ENCODE measurements at regions not wholly inside any gene's neighbourhood (a gene's known extent, or its start where the extent isn't known, plus 50 kb on each side); places are given as distances from the start of the nearest gene placed in this dataset.

DNA sequence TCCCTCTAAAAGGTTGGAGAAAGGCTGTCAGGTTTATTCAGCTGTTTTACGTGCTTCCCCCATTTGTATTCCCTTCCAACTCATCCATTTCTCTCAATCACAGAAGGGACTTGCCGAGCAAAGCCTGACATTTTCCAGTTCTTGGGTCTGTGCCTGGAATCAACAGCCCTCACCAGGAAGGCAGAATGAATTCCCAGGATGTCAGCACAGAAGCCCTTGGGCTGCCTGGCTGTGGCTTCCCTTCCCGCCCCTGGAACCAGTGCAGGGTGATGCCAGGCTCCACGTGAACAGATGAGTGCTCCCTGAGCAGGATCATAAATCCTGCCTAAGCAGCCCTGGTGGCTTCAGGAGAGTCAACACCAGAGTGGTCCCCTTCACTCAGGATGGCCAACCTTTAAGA is 86.1 kb upstream of the CD83 start:
- no peak for DNase-seq

GRCh38 chr6:14035071-14035847 is 82.3 kb upstream of the CD83 start:
- no peak for DNase-seq

DNA sequence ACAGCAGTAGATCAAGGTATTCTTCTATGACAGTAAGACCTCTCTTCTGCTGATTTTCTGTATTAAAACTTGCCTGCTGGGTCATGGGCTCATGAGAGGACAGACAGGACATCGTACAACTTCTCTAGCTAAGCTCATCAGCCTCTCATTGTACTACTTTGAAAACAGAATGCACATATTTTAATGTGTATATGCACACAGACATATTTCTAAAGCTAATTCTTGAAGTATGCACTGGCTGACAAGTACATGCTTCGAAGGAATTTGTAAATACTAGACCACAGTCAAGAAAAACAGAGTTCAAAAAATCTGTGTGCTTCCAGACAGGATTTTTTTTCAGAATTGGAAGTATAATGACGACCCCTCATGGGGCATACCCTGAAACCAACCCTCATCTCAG is 81.7 kb upstream of the CD83 start:
- DNase-seq: no peak

DNA sequence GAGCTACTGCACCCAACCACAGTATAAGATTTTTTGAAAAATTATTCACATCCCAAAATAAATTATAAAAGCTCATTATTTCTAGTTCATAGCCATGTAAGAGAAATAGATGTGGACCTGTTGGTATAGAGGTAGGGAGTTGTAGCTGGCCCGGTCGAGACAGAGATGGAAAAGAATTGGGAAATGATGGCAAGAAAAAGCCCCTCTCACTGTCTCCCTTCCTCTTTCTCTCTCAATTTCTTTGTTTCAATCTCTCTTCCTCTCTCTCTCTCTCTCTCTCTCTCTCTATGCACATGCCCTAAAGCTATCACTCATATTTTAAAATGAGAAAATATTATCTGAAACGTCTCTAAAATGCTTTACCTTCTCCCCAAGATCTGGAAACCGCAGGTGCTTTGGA is 80.7 kb upstream of the CD83 start:
- no peak for DNase-seq

DNA sequence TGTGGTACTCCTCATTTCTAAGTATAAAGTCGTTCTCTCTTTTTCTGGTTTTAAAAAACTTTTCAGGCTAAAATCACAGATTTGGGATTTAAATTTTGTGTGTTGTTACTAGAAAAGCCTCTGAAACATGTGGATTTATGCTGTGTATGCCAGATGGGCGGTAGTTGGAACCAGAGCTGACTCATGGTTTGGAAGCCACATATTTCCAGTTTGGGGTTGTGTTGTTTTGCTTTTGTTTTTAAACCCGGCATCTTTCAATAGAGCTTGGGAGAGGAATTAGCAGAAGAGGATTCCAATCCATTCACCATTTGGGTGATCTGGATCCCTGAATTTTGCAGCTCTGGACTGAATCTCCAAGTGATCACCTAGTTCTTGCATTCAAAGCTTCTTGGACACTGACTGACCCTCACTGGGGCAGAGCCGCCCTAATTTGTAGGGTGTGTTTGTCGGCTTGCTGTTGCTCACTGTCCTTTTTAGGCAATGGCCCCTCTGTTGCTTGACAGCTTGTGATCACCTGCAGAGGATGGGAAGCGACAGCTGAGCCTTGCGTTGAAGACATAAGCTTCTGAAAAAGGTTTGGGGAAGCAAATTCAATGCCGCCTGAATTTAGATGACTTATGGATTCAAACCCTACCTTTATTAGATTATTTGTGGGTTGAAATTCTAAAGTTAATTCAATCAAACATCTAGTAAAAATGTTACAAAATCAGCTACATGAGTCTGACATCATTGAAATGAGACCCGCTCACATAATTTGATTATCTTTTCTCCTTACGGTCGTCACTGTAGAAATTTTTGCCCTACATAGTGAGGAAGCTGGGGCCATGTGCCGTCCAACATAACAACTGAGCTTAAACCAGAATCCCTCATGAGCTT is 79.9 kb upstream of the CD83 start:
- no peak for DNase-seq

- DNase-seq: no peak
Measured at GRCh38 chr6:14038467-14039437, 78.8 kb upstream of the CD83 start.

DNA sequence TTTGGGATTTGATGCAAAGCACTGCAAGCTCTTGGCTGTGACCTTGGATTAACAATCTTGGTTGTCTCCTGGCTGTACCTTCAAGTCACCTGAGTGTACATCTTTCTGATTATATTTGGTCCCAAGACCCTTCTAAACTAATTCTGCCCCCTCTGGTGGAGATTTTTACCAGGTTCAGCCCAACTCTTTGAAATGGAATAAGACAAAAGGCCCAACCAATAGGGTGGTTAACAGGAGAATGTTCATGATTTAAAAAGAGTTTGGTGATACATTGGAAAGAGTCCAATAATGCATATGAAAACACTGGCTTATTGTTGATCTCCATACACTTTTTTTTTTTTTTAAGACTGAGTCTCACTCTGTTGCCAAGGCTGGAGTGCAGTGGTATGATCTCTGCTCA is 77.5 kb upstream of the CD83 start:
- DNase-seq: no peak

GRCh38 chr6:14046476-14047068 is 71.0 kb upstream of the CD83 start:
- peak; percentile 38 for DNase-seq

GRCh38 chr6:14047151-14047740 is 70.3 kb upstream of the CD83 start:
- no peak for DNase-seq

GRCh38 chr6:14048837-14049236 is 68.7 kb upstream of the CD83 start:
- no peak for DNase-seq

- no peak for DNase-seq
Measured at GRCh38 chr6:14051355-14051754, 66.2 kb upstream of the CD83 start.

GRCh38 chr6:14053811-14054210 is 63.8 kb upstream of the CD83 start:
- DNase-seq: no peak

DNA sequence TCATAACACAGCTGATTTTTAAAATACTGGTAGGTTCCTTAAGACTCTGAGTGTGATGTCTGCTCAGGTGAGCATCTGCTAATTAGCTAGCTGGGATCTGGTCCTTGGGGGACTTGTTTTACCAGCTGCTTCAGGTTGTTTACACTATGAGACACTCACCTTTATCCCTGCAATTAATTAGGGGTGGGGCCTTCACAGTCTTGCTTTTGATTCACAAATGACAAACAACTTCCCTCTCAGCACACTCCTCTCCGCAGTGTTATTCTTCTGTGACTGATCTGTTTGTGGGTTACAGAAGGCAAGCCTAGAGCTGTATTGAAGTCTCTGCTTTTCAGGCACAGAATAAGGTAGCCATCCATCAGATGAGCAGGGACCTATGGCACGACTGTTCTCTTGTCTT is 62.0 kb upstream of the CD83 start:
- DNase-seq: no peak

DNA sequence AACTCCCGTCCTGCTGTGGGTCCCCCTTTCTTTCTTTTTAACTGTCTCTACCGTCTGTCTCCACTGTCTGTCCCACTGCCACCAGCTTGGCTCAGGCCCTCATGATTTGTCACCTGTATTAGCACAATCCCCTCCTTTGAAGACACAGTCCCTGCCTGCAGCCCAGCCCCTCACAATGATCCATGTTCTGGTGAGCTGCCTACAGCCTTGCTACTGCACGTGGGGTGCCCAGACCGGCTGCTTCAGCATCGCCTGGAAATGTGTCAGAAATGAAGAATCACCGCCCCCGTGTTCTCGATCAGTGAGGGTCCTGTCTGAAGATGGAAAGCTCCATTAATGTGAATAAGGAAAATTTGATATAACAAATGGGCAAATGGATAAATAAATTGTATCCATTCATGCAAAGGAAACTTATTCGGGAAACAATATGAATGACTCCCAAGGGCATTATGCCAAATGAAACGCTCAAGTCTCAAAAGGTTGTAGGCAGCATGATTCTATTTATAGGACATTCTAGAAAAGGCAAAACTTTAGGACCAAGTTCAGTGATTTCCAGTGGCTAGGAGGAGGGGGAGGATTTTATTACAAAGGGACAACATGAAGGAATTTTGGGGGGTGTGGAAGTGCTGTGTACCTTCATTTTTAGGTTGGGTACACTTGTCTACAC is 59.4 kb upstream of the CD83 start:
- no peak for DNase-seq

GRCh38 chr6:14058735-14059134 is 58.8 kb upstream of the CD83 start:
- no peak for DNase-seq

DNA sequence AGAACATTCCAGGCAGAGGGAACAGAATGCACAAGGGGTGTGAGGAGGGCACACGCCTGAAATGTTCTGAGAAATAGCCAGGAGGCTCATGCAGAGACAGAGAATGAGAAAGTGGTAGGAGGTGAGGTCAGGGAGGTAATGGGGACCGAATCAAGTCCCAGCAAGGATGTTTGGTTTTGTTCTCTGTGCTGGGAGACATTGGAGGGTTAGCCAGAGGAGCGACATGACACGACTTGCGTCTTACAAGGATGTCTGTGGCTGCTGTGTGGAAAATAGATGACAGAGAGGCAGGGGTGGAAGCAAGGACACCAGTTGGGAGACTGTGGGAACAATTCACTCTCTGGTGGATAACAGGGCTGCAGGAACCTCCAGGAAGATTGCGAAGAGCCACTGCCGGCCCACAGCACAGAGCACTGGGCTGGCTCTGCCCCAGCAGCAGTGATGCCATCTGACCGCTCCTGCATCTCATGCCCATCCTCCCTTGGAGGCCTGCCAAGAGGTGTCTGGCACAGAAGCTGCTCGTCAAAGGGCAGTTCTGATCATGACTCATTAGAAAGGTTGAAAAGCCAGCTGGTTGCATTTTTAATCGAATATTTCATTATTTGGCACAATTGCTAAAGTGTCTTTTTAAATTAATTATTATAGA is 57.7 kb upstream of the CD83 start:
- no peak for DNase-seq

DNA sequence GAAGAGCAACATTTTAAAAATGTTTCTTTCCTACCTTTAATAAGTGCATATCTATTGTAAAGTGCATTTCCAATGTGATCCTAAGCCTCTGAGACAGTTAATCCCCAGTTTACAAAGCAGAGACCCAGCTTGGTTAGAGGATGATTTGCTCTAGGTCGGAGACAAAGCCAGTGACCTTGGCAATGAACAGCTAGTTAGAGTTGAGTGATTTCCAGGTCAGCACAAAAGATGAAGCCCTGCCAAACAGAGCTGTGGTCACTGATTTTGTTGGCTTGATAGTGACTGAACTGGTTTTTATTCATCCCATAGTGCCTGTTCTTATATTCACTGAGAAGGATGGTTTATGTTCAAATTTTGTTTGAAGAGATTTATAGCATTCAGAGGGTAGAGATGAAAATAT is 56.6 kb upstream of the CD83 start:
- DNase-seq: no peak

DNA sequence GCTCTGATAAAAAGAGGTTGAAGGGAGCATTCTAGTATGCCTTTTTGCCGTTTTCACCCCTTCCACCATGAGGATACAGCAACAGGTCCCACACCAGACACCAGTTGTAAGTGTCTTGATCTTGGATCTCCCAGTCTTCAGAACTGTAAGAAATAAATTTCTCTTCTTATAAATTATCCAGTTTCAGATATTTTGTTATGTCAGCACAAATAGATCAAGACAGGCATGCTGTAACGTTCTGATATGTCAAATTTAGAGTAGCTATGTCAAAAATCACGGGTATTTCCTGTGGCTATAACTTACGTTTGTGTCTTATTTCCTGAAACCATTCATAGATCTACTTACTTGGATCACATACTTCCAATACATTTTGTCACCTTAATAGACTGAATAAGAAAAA is 55.9 kb upstream of the CD83 start:
- no peak for DNase-seq

DNA sequence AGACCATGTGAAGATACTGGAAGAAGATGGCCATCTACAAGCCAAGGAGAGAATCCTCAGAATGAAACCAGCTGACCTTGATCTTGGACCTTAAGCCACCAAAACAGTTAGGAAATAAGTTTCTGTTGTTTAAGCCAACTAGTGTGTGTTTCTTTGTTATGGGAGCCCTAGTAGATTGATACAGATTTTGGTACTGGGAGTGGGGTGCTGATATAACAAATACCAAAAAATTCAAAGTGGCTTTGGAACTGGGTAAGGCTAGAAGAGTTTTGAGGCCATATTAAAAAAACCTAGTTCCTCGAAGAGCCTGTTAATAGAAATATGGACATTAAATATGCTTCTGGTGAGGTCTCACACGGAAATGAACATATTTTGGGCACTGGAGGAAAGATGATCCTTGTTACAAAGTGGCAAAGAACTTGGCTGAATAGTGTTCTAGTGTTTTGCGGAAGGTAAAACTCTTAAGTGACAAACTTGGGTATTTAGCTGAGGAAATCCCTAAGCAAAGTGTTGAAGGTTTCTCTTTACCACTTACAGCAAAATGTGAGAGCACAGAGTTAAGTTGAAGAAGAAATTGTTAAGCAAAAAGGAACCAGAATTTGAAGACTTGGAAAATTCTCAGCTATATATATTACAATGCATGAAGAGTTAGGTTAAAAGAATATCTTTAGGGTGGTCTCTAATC is 55.1 kb upstream of the CD83 start:
- no peak for DNase-seq

- no peak for DNase-seq
Measured at GRCh38 chr6:14063756-14064155, 53.8 kb upstream of the CD83 start.

DNA sequence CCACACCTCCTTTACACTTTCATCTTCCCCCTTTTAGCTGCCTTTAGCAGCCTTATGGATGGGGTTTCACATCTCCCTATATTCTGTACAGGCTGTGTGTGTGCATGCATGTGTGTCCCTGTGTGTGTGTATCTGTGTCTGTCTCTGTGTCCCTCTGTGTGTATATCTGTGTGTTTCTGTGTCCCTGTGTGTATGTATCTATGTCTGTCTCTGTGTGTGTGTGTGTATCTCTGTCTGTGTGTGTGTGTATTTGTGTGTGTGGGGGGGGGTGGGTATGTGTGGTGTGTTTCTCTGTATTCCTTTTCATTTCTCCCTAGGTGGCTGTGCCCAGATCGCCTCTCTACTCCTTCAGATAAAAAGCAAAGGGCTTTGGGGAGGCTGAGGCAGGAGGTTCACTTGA is 52.2 kb upstream of the CD83 start:
- no peak for DNase-seq
